Ectodermal cell (in vitro differentiated cells): ENCODE measurements at regions not wholly inside any gene's neighbourhood (a gene's known extent, or its start where the extent isn't known, plus 50 kb on each side); places are given as distances from the start of the nearest gene placed in this dataset.

Source experiments
- H3K27ac ChIP-seq: 2 replicates; pipeline ENCODE4 v1.7.0; 2013; ENCODE audit warnings: mild to moderate bottlenecking, low read depth, low read length; ENCODE audit not compliant: insufficient read depth, poor library complexity, severe bottlenecking
- H3K27me3 ChIP-seq: 2 replicates; pipeline ENCODE4 v1.7.0; 2013; ENCODE audit warnings: mild to moderate bottlenecking, low read length; ENCODE audit not compliant: insufficient read depth, control insufficient read depth, poor library complexity, severe bottlenecking
- H3K36me3 ChIP-seq: one replicate; pipeline ENCODE4 v1.7.0; 2013; ENCODE audit warnings: low read length; ENCODE audit not compliant: control insufficient read depth, insufficient read depth
- H3K4me1 ChIP-seq: one replicate; pipeline ENCODE4 v1.7.0; 2013; ENCODE audit warnings: low read length; ENCODE audit not compliant: control insufficient read depth, insufficient read depth
- H3K4me3 ChIP-seq: 2 replicates; pipeline ENCODE4 v1.7.0; 2013; ENCODE audit warnings: low read depth, low read length, control low read depth; ENCODE audit not compliant: insufficient read depth
- H3K9me3 ChIP-seq: 2 replicates; pipeline ENCODE4 v1.7.0; 2013; ENCODE audit warnings: mild to moderate bottlenecking, low read length, moderate library complexity; ENCODE audit not compliant: control insufficient read depth
- WGBS, 2 experiments: methylation state at CpG; one replicate each; pipeline ENCODE4 v1.1.7; 2013; ENCODE audit warnings: missing lambda C conversion rate in 2 of 2; 5-methylcytosine and 5-hydroxymethylcytosine counted together

DNA sequence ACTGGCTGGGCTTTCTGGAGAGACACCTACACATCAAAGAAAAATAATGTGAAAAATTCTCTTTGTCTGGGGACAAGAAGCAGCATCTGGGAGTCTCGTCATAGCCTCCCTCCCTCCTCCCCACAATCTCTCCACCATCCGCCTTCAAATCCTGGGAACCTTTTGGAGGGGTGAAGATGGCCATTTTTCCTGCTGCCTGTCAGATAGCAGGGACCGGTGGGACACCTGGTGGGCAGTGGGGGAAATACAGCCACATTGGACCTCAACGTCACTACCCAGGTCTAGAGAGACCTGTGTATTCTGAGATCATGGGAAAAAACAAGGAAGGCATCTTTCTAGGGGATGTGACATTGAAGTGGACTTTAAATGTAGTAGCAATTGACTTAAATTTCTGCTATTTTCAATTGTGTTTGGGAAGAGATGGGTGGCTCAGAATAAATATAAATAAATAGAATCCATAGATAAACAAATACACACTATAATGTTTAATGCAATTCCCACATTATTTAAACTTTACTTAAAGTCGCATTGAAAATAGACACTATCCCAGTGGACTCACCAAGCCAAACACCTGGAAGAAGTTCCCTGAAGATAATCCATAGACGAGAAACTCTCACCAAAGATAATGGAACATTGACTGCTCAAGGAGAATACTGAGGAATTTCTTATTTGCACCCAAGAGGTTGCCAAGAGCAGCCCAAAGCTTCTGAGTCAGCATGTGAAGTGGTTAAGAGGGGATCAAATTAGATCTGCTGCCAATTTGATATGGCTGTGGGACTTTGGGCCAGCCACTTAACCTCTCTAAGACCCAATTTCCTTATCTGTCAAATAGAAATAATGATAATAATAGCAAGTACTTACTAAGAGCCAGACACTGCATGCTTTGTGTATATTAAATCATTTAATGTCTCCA is 147.6 kb upstream of the CAMK1G start:
- Histone ChIP-seq H3K9me3 (peaks cover 3% of the 10 kb centered on the region), H3K27ac (no peak overlapping the region), H3K36me3 (no peaks in the 10 kb centered on the region), H3K4me3 (no peak overlapping the region), H3K27me3 (no peaks in the 10 kb centered on the region), H3K4me1 (peaks cover 38% of the 10 kb centered on the region)
- 40 to 47% methylated on average over 5 to 6 of the region's 6 CpGs for WGBS, 2 experiments

DNA sequence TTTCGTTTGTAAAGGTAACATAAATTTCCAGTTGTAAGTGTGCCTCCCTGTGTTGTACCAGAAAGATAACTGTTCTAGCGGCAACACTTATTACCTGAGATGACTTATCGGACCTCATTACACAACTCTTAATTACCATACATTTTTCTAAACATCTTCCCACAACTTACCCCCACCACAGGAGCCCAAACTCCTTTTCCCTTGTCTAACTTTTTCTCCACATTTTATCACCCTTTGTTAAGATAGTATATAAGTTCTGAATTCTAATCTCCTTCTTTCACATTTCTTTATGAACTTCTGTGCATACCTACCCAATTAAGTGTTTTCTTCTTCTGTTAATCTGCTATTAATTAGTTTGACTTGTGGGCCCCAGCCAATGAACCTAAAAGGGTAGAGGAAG is 143.7 kb upstream of the CAMK1G start:
- WGBS, 2 experiments: 92 to 96% methylated on average over 3 of the region's 3 CpGs
- Histone ChIP-seq H3K27me3 (no peaks in the 10 kb centered on the region), H3K27ac (no peak overlapping the region), H3K4me1 (peaks cover 7% of the 10 kb centered on the region), H3K36me3 (no peaks in the 10 kb centered on the region), H3K4me3 (no peak overlapping the region), H3K9me3 (peaks cover 3% of the 10 kb centered on the region)

DNA sequence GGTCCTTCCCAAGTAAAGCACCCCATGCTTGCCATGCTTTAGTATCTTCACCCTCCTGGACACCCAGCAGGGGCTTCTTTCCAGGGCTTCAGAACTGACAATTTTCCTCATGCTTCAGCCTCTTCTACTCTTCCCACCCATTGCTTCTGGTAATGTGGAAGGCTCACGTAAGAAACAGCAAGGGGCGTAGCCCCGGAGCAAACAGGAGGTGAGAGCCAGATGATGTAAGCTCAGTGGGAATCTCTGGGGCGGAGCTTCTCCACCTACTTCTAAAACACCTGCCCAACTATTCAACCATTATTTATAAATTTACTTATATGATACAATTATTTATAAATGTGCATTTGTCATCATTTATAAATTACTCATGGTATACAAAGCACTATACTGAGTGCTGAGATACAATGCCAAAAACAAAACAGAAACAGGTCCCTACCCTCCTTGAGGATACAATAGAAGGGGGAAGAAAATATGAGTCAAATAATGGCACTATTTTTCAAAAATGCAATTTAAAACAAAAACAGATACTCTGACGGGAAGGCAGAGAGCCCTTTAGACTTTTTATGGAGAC is 140.1 kb upstream of the CAMK1G start:
- Histone ChIP-seq H3K4me1 (no peaks in the 10 kb centered on the region), H3K27ac (no peak overlapping the region), H3K27me3 (no peaks in the 10 kb centered on the region), H3K9me3 (peaks cover 3% of the 10 kb centered on the region), H3K36me3 (no peaks in the 10 kb centered on the region), H3K4me3 (no peak overlapping the region)
- 80 to 93% methylated on average over 2 to 4 of the region's 5 CpGs for WGBS, 2 experiments

DNA sequence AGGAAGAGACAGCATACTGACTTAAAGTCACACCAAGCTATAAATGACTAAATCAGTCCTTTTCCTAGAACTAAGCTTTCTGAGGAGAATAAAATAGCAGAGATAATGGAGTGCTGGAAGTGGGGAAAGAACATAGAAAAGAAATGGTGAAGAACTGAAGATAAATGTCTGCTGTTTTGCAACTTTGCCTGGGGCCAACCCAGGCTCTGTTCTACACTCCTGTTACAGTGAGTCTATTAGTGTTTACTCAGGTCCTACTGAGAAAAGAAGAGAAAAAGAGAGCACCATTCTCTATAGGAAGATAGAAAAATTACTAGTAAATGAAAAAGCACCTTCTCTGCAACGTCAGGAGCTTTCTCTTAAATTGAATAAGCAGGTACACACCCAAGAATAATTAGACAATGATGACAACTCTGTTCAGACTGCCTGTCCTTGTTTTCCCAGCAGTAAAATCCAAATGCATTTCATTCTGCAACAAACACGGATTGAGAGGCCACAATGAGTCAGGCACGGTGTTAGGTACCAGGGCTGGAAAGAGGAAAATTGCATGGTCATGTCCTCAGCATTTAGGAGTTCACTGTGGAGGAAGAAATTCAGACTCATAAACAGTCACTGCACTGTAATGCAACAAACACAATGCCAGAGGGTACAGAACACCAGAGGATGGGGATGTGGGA is 139.4 kb upstream of the CAMK1G start:
- Histone ChIP-seq H3K4me1 (no peaks in the 10 kb centered on the region), H3K27me3 (no peaks in the 10 kb centered on the region), H3K4me3 (no peak overlapping the region), H3K9me3 (peaks cover 3% of the 10 kb centered on the region), H3K27ac (no peak overlapping the region), H3K36me3 (no peaks in the 10 kb centered on the region)
- 89 to 95% methylated on average over 3 of the region's 3 CpGs for WGBS, 2 experiments

DNA sequence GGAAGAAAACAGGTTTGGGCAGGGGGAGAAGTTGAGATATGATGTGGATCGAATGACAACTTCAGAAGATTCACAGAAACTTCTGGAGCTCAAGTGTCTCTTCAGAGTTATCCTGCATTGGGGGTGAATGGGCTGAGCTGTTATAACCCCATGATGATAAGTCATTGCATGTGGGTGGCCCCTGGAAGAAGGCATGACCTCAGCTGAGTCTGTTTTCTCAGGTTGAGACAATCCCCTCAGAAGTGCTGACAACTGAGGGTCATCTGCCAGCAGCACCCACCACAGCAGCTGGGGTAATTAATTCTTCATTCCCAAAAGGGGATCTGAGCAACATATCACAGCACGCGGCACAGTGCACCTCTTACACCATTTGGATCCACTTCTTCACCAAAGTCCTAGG is 138.6 kb upstream of the CAMK1G start:
- 92% methylated on average over 3 of the region's 3 CpGs for WGBS, 2 experiments

DNA sequence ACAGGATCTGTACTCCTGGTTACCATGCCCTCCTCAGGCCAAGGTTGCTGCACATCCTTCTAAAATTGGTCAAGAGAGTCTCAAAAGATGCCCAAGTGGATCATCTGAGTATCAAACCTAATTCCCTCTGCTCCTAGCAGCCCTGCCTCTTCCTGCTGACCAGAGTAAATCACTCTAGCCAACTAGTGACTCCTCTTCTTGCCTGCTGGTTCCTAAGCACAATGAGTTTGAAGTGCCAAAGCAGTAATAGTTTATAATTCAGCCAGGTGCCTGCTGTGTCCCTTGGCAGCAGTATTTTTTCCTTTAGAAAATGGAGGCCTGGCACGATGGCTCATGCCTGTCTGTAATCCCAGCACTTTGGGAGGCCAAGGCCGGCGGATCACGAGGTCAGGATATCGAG is 137.9 kb upstream of the CAMK1G start:
- no peak overlapping the region for H3K27ac ChIP-seq
- no peaks in the 10 kb centered on the region for H3K27me3 ChIP-seq
- 90 to 95% methylated on average over 5 of the region's 5 CpGs for WGBS, 2 experiments
- H3K9me3 ChIP-seq: no peaks in the 10 kb centered on the region
- H3K4me1 ChIP-seq: no peaks in the 10 kb centered on the region
- no peaks in the 10 kb centered on the region for H3K36me3 ChIP-seq
- no peak overlapping the region for H3K4me3 ChIP-seq

More for the DNA sequence above, 138.6 kb upstream of the CAMK1G start:
- Histone ChIP-seq H3K9me3 (peaks cover under 1% of the 10 kb centered on the region), H3K4me1 (no peaks in the 10 kb centered on the region), H3K27ac (no peak overlapping the region), H3K4me3 (no peak overlapping the region), H3K27me3 (no peaks in the 10 kb centered on the region), H3K36me3 (no peaks in the 10 kb centered on the region)

DNA sequence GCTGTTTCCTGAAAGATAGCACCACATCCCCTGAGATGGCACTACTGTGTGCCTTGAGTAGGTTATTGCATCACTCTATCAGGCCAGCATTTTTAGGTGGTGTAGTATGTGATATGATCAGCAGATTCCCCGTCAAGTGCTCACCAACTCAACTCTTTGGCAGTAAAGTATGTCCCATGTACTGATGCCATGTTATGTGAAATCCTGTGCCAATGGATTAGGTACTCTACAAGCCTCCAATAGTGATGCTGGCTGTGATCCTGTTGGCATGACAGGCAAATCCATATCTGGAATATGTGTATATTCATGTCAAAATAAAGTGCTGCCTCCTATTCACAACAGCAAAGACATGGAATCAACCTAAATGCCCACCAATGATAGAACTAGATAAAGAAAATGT is 137.2 kb upstream of the CAMK1G start:
- no peaks in the 10 kb centered on the region for H3K36me3 ChIP-seq
- no peaks in the 10 kb centered on the region for H3K4me1 ChIP-seq
- H3K4me3 ChIP-seq: no peak overlapping the region
- no peaks in the 10 kb centered on the region for H3K9me3 ChIP-seq
- WGBS, 2 experiments: 90 to 100% methylated on average over 1 of the region's 1 CpG
- no peak overlapping the region for H3K27ac ChIP-seq
- H3K27me3 ChIP-seq: no peaks in the 10 kb centered on the region

DNA sequence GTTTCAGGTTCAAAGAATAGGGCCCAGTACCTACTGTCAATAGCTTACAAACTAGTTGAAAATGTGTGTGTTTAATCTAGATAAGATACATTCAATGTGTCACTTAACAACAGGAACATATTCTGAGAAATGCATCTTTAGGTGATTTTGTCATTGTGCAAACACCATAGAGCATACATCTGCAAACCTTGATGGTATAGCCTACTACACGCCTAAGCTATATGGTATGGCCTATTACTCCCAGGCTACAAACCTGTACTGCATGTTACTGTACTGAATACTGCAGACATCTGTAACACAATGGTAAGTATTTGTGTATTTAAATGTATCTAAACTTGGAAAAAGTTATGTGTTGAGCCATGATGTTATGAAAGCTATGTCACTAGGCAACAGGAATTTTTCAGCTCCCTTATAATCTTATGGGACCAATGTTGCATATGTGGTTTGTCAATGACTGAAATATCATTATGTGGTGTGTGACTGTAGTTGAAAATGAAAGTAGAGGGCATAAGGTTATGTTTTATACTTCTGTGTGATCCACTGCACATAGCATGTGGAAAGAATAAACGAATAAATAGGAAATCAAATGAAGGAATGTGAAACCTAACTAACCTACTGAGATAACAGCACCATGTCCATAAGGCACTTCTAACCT is 129.0 kb upstream of the CAMK1G start:
- Histone ChIP-seq H3K4me1 (peaks cover 14% of the 10 kb centered on the region), H3K36me3 (no peaks in the 10 kb centered on the region), H3K9me3 (no peaks in the 10 kb centered on the region), H3K27me3 (no peaks in the 10 kb centered on the region), H3K4me3 (no peak overlapping the region), H3K27ac (no peak overlapping the region)
- WGBS, 2 experiments: 68 to 80% methylated on average over 2 of the region's 2 CpGs

DNA sequence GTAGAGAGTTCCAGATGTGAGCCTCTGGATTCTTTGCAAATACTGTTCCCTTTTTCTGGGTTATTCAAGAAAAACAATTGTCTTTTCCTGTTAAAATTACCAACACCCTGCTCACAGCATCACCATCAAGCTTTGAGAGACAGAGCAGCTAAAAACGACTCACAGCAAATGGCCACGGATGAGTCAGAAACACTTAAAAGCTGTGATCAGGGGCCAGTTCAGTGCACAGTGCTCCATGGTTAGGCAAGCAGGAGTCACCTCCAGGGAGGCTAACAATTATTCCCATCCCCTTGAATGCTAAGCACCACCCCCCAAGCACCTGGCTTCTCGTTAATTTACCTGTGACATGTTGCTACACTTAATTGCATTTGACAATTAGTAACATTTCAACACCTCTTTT is 128.4 kb upstream of the CAMK1G start:
- 72 to 80% methylated on average over 3 of the region's 3 CpGs for WGBS, 2 experiments
- H3K27me3 ChIP-seq: no peaks in the 10 kb centered on the region
- no peak overlapping the region for H3K27ac ChIP-seq
- no peaks in the 10 kb centered on the region for H3K9me3 ChIP-seq
- H3K4me1 ChIP-seq: peaks cover 14% of the 10 kb centered on the region
- no peak overlapping the region for H3K4me3 ChIP-seq
- no peaks in the 10 kb centered on the region for H3K36me3 ChIP-seq
